ENCODE measurements at regions not wholly inside any gene's neighbourhood (a gene's known extent, or its start where the extent isn't known, plus 50 kb on each side); places are given as distances from the start of the nearest gene placed in this dataset.

GRCh38 chr16:49972280-49972679, 52.7 kb upstream of the CNEP1R1 start:
- ATAC-seq (no peak), DNase-seq (ENCODE audit: low spot score) (no peak)
- Mint-ChIP-seq H3K27ac (no peak overlapping the region), H3K36me3 (no peaks in the 10 kb centered on the region), H3K9me3 (peaks cover 1% of the 10 kb centered on the region), H3K27me3 (ENCODE audit: low read depth) (no peaks in the 10 kb centered on the region; the same call in 1 of the 2 replicates), H3K4me3 (no peak overlapping the region), H3K4me1 (peaks cover 8% of the 10 kb centered on the region)
- no peak for TF ChIP-seq CBFB (CRISPR knock-in tag; IDR thresholded peaks at IDR 0.05; ENCODE audit: low read depth)
- no peak for TF ChIP-seq IRF1 (CRISPR knock-in tag; IDR thresholded peaks at IDR 0.05)
- TF ChIP-seq, protein P1, sequence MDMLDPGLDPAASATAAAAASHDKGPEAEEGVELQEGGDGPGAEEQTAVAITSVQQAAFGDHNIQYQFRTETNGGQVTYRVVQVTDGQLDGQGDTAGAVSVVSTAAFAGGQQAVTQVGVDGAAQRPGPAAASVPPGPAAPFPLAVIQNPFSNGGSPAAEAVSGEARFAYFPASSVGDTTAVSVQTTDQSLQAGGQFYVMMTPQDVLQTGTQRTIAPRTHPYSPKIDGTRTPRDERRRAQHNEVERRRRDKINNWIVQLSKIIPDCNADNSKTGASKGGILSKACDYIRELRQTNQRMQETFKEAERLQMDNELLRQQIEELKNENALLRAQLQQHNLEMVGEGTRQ (CRISPR knock-in tag; IDR thresholded peaks at IDR 0.05), result no peak
- TF ChIP-seq FOXP1 (CRISPR knock-in tag; IDR thresholded peaks at IDR 0.05; ENCODE audit: borderline replicate concordance), result no peak
- no peak for TF ChIP-seq NFATC4 (CRISPR knock-in tag; IDR thresholded peaks at IDR 0.05)
- no peak for TF ChIP-seq ZMAT4 (CRISPR knock-in tag; IDR thresholded peaks at IDR 0.05)
- TF ChIP-seq PRDM15 (CRISPR knock-in tag; IDR thresholded peaks at IDR 0.05), result no peak
- TF ChIP-seq ZBTB21 (CRISPR knock-in tag; IDR thresholded peaks at IDR 0.05; ENCODE audit: borderline replicate concordance), result no peak
- no peak for TF ChIP-seq ERG (CRISPR knock-in tag; IDR thresholded peaks at IDR 0.05)
- TF ChIP-seq CREM (CRISPR knock-in tag; IDR thresholded peaks at IDR 0.05), result no peak
- no peak for TF ChIP-seq SP1 (CRISPR knock-in tag; conservative IDR thresholded peaks at IDR 0.05)
- TF ChIP-seq SMAD4 (CRISPR knock-in tag; IDR thresholded peaks at IDR 0.05), result no peak
- no peak for TF ChIP-seq KAT7 (CRISPR knock-in tag; IDR thresholded peaks at IDR 0.05; ENCODE audit: borderline replicate concordance)
- no peak for TF ChIP-seq ZNF317 (CRISPR knock-in tag; IDR thresholded peaks at IDR 0.05; ENCODE audit: borderline replicate concordance, low read depth)
- no peak for TF ChIP-seq MLX (CRISPR knock-in tag; IDR thresholded peaks at IDR 0.05)
- POLR2A ChIA-PET, result no interaction called here
- CTCF ChIA-PET, result interaction anchor here (0.7 to 3.7 kb wide), 4 partner anchors 14 to 238 kb away, joined by 3 to 17 read pairs (median 4); partner anchors contain the start of gene CNEP1R1

DNA sequence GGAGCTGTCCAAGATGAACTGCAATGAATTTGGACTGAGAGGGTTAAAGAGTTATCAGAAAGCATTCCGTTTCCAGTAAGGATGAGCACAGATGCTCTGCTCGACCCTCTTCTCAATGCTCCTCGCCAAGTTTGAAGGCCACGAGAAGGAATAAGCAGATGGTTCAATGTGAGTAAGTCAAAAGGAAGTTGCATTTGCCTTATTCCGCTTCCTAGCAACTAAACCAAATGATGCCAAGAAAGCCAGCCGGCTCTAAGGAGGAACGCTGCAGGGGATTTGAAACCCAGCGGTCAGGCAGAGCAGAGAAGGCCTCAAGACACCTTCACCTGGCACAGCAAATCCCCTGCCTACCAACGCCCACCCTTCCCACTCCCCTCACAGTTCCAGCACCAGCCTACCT, 52.1 kb upstream of the CNEP1R1 start:
- Mint-ChIP-seq H3K27ac (no peak overlapping the region), H3K9me3 (peaks cover 8% of the 10 kb centered on the region), H3K4me3 (no peak overlapping the region), H3K27me3 (ENCODE audit: low read depth) (no peaks in the 10 kb centered on the region; the same call in 1 of the 2 replicates), H3K4me1 (peaks cover 8% of the 10 kb centered on the region), H3K36me3 (no peaks in the 10 kb centered on the region)
- ChIA-PET CTCF (interaction anchor here (0.7 to 3.7 kb wide), 4 partner anchors 15 to 237 kb away, joined by 3 to 17 read pairs (median 4); partner anchors contain the start of gene CNEP1R1), POLR2A (no interaction called here)
- ATAC-seq (no peak), DNase-seq (ENCODE audit: low spot score) (no peak)
- TF ChIP-seq ZNF317 (CRISPR knock-in tag; IDR thresholded peaks at IDR 0.05; ENCODE audit: borderline replicate concordance, low read depth) (no peak), GABPB1 (CRISPR knock-in tag; IDR thresholded peaks at IDR 0.05) (no peak), ETV6 (CRISPR knock-in tag; IDR thresholded peaks at IDR 0.05) (no peak), TCF7 (CRISPR knock-in tag; IDR thresholded peaks at IDR 0.05; ENCODE audit: low read depth) (no peak), NFE2L1 (CRISPR knock-in tag; IDR thresholded peaks at IDR 0.05) (no peak), RORB (CRISPR knock-in tag; IDR thresholded peaks at IDR 0.05) (no peak), FOXP4 (CRISPR knock-in tag; IDR thresholded peaks at IDR 0.05) (no peak)
- TF ChIP-seq, protein P2, sequence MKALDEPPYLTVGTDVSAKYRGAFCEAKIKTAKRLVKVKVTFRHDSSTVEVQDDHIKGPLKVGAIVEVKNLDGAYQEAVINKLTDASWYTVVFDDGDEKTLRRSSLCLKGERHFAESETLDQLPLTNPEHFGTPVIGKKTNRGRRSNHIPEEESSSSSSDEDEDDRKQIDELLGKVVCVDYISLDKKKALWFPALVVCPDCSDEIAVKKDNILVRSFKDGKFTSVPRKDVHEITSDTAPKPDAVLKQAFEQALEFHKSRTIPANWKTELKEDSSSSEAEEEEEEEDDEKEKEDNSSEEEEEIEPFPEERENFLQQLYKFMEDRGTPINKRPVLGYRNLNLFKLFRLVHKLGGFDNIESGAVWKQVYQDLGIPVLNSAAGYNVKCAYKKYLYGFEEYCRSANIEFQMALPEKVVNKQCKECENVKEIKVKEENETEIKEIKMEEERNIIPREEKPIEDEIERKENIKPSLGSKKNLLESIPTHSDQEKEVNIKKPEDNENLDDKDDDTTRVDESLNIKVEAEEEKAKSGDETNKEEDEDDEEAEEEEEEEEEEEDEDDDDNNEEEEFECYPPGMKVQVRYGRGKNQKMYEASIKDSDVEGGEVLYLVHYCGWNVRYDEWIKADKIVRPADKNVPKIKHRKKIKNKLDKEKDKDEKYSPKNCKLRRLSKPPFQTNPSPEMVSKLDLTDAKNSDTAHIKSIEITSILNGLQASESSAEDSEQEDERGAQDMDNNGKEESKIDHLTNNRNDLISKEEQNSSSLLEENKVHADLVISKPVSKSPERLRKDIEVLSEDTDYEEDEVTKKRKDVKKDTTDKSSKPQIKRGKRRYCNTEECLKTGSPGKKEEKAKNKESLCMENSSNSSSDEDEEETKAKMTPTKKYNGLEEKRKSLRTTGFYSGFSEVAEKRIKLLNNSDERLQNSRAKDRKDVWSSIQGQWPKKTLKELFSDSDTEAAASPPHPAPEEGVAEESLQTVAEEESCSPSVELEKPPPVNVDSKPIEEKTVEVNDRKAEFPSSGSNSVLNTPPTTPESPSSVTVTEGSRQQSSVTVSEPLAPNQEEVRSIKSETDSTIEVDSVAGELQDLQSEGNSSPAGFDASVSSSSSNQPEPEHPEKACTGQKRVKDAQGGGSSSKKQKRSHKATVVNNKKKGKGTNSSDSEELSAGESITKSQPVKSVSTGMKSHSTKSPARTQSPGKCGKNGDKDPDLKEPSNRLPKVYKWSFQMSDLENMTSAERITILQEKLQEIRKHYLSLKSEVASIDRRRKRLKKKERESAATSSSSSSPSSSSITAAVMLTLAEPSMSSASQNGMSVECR (CRISPR knock-in tag; IDR thresholded peaks at IDR 0.05; ENCODE audit: borderline replicate concordance), result no peak
